ENCODE measurements at regions not wholly inside any gene's neighbourhood (a gene's known extent, or its start where the extent isn't known, plus 50 kb on each side); places are given as distances from the start of the nearest gene placed in this dataset.
"Not testable (repeated sequence)": the region's sequence is repeated elsewhere in the genome, so short reads cannot be mapped to it uniquely, and the experiment has no call there.

DNA sequence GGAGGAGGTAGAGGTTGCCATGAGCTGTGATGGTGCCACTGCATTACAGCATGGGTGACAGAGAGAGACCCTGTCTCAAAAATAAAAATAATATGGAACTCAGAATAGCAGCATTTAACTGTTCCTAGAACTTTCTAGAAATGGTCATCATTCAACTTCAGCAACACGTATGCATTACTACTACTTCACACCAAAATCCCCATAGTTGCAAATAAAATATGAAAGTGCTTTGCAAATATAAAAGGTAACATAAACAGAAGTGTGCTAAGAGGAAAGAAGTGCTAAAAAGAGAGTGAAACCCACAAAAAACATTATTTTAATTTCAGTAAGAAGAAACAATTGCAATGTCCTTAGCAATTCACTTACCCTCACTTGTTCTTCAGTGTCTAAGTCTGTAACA lies 169.7 kb upstream of the NUDT4 start:
- ATAC-seq (no peak), DNase-seq (no peak)

DNA sequence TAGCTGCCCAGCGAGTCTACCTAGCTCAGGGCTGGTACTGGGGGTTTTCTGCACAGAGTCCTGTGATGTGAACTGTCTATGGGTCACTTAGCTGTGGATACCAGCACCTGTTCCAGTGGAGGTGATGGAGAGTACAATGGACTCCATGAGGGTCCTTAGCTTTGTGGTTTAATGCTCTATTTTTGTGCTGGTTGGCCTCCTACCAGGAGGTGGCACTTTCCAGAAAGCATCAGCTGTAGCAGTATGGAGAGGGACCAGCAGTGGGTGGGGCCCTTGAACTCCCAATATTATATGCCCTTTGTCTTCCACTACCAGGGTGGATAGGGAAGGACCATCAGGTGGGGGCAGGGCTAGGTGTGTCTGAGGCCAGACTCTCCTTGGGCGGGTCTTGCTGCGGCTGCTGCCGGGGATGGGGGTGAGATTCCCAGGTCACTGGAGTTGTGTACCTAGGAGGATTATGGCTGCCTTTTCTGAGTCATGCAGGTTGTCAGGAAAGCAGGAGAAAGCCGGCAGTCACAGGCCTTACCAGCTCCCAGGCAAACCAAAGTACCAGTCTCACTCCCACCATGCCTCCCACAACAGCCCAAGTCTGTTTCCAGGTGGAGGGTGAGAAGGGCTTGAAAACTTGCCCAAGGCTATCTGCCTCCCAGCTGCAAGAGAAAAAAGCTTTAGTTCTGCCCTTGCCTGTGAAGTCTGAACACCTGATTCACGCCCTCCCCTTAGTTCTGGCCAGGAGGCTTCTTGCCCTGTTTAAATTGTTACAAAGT lies 163.0 kb upstream of the NUDT4 start:
- no peak for DNase-seq
- no peak for ATAC-seq

- DNase-seq = no peak
- ATAC-seq = no peak
Measured at GRCh38 chr12:93215290-93215678, 162.4 kb upstream of the NUDT4 start.

DNA sequence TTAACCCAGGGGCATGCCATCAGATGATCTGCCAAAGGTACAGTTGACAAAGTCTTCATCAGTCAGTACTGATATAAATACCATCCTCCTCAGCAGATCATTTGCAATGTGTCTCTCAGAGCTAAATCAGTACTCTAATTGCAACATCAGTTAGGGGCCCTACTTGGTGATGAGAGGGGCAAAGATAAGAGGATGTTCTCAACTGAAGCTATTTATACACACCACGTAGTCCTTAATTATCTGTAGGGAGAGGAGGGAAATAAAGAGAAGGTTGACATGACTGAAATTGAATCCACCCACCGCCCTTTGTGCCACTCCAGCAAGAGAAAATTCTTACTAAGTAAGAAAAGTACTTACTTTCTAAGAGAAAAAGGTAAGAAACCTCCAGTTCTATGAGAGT lies 157.8 kb upstream of the NUDT4 start:
- no peak for ATAC-seq
- DNase-seq = no peak

GRCh38 chr12:93221841-93222240 lies 155.9 kb upstream of the NUDT4 start:
- ATAC-seq (no peak), DNase-seq (no peak)

DNA sequence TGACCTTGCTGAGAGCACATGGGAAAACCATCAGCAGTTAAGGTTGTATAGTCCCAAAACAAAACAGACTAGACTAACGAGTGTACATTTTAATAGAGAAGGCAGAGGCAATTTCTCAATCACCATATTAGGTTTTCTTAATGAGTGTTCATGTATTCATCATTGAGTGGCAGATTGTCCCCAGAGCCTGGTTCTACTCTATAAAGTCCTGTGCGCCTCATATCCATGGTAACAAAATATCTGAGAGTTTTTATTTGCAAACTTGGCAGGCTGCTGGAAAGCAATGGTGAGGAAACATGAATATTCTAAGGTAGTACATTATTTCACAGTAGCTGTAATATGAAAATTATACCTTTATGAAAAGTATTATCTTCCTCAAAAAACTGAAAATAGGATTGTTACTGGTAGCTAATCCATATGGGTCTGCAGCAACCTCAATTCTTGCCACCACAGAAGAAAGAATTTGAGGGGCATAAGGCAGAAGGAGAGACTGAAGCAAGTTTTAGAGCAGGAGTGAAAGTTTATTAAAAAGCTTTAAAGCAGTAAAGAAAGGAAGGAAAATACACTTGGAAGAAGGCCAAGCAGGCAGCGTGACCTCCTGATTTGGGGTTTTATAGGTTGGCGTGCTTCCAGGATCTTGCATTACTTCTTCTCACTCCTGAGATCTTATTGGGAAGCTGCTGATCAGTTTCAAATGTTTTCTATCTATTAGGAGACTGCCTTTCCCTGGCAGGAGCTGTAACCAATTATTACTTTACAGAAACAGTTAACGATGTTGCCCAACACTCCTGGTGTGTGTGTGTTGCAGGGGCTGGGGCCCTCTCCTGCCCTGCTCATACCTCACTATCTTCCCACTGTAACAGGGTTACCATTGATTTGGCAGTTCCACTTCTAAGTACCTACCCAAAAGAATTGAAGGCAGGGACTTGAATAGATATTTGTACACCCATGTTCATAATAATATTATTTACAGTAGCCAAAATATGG lies 154.0 kb upstream of the NUDT4 start:
- DNase-seq (no peak), ATAC-seq (no peak)

- no peak for DNase-seq
- ATAC-seq = no peak
Measured at GRCh38 chr12:93225094-93225493, 152.6 kb upstream of the NUDT4 start.

DNA sequence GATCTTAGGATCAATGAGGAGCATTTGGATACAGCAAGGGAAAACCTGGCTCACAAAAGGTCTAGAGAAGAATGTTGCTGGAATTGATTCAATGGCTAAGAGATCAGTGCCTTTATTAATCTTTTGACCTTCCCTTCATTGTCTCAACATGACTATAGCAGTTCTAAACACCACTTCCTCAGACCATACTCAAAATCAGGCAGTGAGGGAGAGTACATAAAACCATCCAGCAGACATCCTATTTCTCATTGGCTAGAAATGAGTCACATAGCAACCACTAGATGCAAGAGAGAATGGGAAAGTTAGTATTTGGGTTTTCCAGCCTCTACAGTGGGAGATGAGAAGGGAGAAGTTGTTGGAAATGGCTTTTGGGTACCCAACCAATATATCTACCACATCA lies 151.4 kb upstream of the NUDT4 start:
- ATAC-seq = no peak
- DNase-seq = no peak

- DNase-seq = no peak
- no peak for ATAC-seq
Measured at GRCh38 chr12:93229494-93230325, 148.0 kb upstream of the NUDT4 start.

GRCh38 chr12:93230326-93230720 lies 147.4 kb upstream of the NUDT4 start:
- DNase-seq (no peak), ATAC-seq (no peak)

- no peak for ATAC-seq
Measured at GRCh38 chr12:93231938-93232337, 145.8 kb upstream of the NUDT4 start.

GRCh38 chr12:93234641-93235040 lies 143.1 kb upstream of the NUDT4 start:
- no peak for DNase-seq

More at GRCh38 chr12:93231938-93232337, 145.8 kb upstream of the NUDT4 start:
- no peak for DNase-seq

DNA sequence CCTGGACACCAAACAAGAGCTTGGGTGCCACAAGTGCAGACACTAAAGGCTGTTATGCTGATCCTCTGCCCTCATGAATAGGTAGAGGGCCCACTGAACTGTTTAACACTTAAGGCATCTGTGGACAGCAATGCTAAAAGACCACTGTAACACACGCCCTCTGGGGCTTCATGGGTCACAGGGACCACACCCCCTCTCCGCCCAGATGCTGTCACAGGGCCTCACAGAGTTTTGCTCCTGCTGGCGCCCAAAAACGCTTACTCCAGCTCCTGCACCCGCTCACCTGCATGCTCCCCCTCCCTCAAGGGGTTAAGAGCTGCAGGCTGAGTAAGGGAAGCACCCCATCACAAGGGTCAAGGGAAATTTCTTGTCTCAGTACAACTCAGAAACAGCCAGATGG lies 141.8 kb upstream of the NUDT4 start:
- DNase-seq (no peak), ATAC-seq (no peak)

More at GRCh38 chr12:93234641-93235040, 143.1 kb upstream of the NUDT4 start:
- no peak for ATAC-seq

GRCh38 chr12:93237235-93237915 lies 140.3 kb upstream of the NUDT4 start:
- no peak for DNase-seq
- ATAC-seq = no peak

DNA sequence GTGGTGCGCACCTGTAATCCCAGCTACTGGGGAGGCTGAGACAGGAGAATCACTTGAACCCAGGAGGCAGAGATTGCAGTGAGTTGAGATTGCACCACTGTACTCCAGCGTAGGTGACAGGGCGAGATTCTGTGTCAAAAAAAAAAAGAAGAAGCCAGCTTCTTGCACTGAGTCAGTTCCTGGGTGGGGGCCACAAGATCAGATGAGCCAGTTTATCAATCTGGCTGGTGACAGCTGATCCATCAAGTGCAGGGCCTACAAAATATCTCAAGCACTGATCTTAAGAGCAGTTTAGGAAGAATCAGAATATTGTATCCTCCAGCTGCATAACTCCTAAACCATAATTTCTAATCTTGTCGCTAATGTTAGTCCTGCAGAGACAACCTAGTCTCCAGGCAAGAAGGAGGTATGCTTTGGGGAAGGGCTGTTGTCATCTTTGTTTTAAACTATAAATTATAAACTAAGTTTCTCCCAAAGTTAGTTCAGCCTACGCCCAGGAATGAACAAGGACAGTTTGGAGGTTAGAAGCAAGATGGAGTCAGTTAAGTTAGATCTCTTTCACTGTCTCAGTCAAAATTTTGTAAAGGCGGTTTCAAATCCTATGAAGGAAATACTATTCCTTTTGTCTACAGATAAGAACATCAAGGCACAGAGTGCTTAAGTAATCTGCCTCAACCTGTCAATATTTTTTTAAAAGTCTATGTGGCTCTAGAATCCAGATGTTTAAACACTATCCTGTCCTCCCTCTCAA lies 139.0 kb upstream of the NUDT4 start:
- not testable (repeated sequence) for ATAC-seq, DNase-seq

- not testable (repeated sequence) for ATAC-seq, DNase-seq
Measured at GRCh38 chr12:93239789-93240188, 137.9 kb upstream of the NUDT4 start.

GRCh38 chr12:93242154-93242972 lies 135.4 kb upstream of the NUDT4 start:
- ATAC-seq (no peak), DNase-seq (no peak)

DNA sequence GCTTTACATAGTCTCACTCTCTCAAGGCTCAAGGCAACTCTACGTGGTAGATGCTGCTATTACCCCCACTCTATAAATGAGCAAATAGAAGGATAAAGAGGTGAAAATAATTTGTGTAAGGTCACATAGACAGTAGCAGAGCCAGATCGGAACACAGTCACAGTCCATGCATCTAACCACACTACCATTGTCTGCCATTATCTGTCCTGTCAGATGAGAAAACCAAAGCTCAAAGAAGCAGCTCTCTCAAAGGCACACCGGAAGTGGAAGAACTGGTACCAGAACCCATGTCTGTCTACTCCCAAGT lies 134.4 kb upstream of the NUDT4 start:
- DNase-seq (no peak), ATAC-seq (no peak)

GRCh38 chr12:93243689-93244513 lies 133.8 kb upstream of the NUDT4 start:
- DNase-seq = no peak
- ATAC-seq = no peak

Measured in stimulated activated naive CD8-positive, alpha-beta T cell treated with anti-CD3 and anti-CD28 coated beads, Interleukin-15, Interleukin-2, amounts not matched to agents 100 U/mL and 50 U/mL, for 24 hours (primary cell).